ENCODE measurements at regions not wholly inside any gene's neighbourhood (a gene's known extent, or its start where the extent isn't known, plus 50 kb on each side); places are given as distances from the start of the nearest gene placed in this dataset.

DNA sequence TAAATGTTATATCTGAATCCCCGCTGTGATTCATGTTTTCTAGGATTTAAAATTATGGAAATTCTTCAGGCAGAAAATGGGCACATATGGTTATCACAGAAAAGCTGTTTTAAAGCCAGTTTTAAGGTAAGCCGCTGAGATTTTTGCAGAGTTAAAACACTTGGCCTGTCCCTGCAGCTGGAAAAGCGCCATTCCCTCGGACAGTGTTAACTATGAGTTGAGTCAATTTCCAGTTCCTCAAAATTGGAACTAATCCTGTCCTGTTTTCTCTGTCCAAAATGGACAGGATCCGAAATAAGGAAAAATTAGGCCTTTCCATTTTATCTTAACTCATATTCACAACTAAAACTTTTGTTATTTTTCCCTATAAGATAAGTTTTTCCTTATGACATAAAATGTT is 225.2 kb downstream of the SAMD5 start:
- Mint-ChIP-seq H3K27me3 (peaks cover 0 to 3% of the 10 kb centered on the region in 2 donors), H3K9me3 (peaks cover 0 to 6% (median 2%) of the 10 kb centered on the region in 5 donors), H3K27ac (no peak overlapping the region), H3K4me3 (no peak overlapping the region), H3K36me3 (no peaks in the 10 kb centered on the region), H3K4me1 (no peaks in the 10 kb centered on the region)
- H3K9me3 ChIP-seq (ENCODE audit: low read length): no peaks in the 10 kb centered on the region
- ChIA-PET CTCF (no interaction called here), POLR2A (no interaction called here)
- no peak overlapping the region for H3K27ac ChIP-seq (ENCODE audit: low read depth, low read length)
- H3K36me3 ChIP-seq (ENCODE audit: insufficient read depth, low read length): no peaks in the 10 kb centered on the region
- DNase-seq: no peak
- H3K27me3 ChIP-seq (ENCODE audit: insufficient read depth, low read length, poor library complexity, severe bottlenecking): no peaks in the 10 kb centered on the region
- no peak overlapping the region for H3K4me3 ChIP-seq (ENCODE audit: low read length)
- H3K4me1 ChIP-seq (ENCODE audit: insufficient read depth, low read length): no peaks in the 10 kb centered on the region

DNA sequence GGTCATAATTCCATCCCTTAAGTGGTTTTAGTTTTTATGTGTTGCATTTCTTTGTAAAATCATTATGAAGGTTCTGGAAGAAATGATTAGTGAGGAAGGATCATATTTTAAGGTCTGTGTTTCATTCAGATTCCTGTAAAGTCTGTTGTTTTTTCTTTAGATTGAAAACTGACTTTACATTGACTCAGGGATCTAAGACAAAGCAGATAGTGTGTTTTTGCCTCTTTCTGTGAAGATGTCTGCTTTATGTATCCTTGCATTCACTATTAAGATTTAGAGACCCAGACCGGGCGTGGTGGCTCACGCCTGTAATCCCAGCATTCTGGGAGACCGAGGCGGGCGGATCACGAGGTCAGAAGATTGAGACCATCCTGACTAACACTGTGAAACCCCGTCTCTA is 225.7 kb downstream of the SAMD5 start:
- H3K4me3 ChIP-seq (ENCODE audit: low read length): no peak overlapping the region
- no peaks in the 10 kb centered on the region for H3K9me3 ChIP-seq (ENCODE audit: low read length)
- H3K27me3 Mint-ChIP-seq: peaks cover 0 to 3% of the 10 kb centered on the region in 2 donors
- no peak overlapping the region for H3K27ac Mint-ChIP-seq
- H3K27ac ChIP-seq (ENCODE audit: low read depth, low read length): no peak overlapping the region
- peaks cover 0 to 6% (median 2%) of the 10 kb centered on the region in 5 donors for H3K9me3 Mint-ChIP-seq
- H3K36me3 Mint-ChIP-seq: no peaks in the 10 kb centered on the region
- H3K36me3 ChIP-seq (ENCODE audit: insufficient read depth, low read length): no peaks in the 10 kb centered on the region
- CTCF ChIA-PET: no interaction called here
- no peaks in the 10 kb centered on the region for H3K4me1 ChIP-seq (ENCODE audit: insufficient read depth, low read length)
- DNase-seq: no peak
- no peaks in the 10 kb centered on the region for H3K4me1 Mint-ChIP-seq
- H3K4me3 Mint-ChIP-seq: no peak overlapping the region
- POLR2A ChIA-PET: no interaction called here
- no peaks in the 10 kb centered on the region for H3K27me3 ChIP-seq (ENCODE audit: insufficient read depth, low read length, poor library complexity, severe bottlenecking)

DNA sequence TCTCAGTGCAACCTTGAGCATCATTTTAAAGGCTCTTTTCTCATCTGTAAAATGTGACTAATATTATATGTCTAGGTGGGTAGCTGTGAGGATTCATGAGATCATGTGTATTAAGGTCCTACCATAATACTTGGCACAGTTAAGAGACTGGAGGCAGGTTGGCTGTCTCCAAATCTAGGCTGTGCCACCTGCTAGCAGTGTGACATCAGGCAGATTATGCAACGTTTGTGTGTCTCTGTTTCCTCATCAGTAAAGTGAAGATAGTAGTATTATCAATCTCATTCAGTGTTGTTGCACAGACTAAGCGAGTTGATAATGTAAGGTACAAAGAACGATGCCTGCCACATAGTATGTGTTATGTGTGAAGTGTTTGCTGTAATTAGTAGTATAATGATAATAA is 227.4 kb downstream of the SAMD5 start:
- H3K27me3 Mint-ChIP-seq: peaks cover 0 to 2% of the 10 kb centered on the region in 2 donors
- H3K4me1 ChIP-seq (ENCODE audit: insufficient read depth, low read length): no peaks in the 10 kb centered on the region
- H3K4me1 Mint-ChIP-seq: no peaks in the 10 kb centered on the region
- no peaks in the 10 kb centered on the region for H3K9me3 ChIP-seq (ENCODE audit: low read length)
- ChIA-PET POLR2A (no interaction called here), CTCF (no interaction called here)
- no peaks in the 10 kb centered on the region for H3K27me3 ChIP-seq (ENCODE audit: insufficient read depth, low read length, poor library complexity, severe bottlenecking)
- H3K4me3 Mint-ChIP-seq: no peak overlapping the region
- DNase-seq: no peak
- no peaks in the 10 kb centered on the region for H3K36me3 ChIP-seq (ENCODE audit: insufficient read depth, low read length)
- H3K9me3 Mint-ChIP-seq: peaks cover 0 to 4% (median 0%) of the 10 kb centered on the region in 5 donors
- H3K36me3 Mint-ChIP-seq: no peaks in the 10 kb centered on the region
- H3K27ac Mint-ChIP-seq: no peak overlapping the region
- no peak overlapping the region for H3K4me3 ChIP-seq (ENCODE audit: low read length)
- H3K27ac ChIP-seq (ENCODE audit: low read depth, low read length): no peak overlapping the region

DNA sequence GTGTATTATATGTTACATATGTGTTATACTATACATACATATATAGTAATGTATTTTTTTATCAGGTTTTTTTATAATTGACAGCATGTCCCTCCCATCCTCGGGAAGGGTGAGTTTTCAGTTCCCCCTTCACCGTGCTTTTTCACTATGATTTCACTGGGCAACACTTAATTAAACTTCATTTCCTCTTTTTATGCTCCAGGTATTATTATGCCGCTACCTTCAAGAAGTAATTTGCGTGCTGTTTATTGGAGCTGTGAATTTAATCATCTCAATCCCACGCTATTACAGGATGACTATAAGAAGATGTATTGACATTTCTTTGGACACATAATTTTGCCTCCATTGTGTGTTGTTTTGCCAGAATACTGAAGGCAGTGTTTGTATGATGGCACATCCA is 228.6 kb downstream of the SAMD5 start:
- no peaks in the 10 kb centered on the region for H3K36me3 Mint-ChIP-seq
- Histone ChIP-seq H3K36me3 (ENCODE audit: insufficient read depth, low read length) (no peaks in the 10 kb centered on the region), H3K27me3 (ENCODE audit: insufficient read depth, low read length, poor library complexity, severe bottlenecking) (no peaks in the 10 kb centered on the region), H3K9me3 (ENCODE audit: low read length) (no peaks in the 10 kb centered on the region), H3K4me3 (ENCODE audit: low read length) (no peak overlapping the region), H3K4me1 (ENCODE audit: insufficient read depth, low read length) (no peaks in the 10 kb centered on the region), H3K27ac (ENCODE audit: low read depth, low read length) (no peak overlapping the region)
- H3K27me3 Mint-ChIP-seq: peaks cover 0 to 2% of the 10 kb centered on the region in 2 donors
- POLR2A ChIA-PET: no interaction called here
- peaks cover 0 to 3% (median 0%) of the 10 kb centered on the region in 5 donors for H3K9me3 Mint-ChIP-seq
- CTCF ChIA-PET: no interaction called here
- no peak overlapping the region for H3K4me3 Mint-ChIP-seq
- H3K4me1 Mint-ChIP-seq: no peaks in the 10 kb centered on the region
- no peak for DNase-seq
- no peak overlapping the region for H3K27ac Mint-ChIP-seq

DNA sequence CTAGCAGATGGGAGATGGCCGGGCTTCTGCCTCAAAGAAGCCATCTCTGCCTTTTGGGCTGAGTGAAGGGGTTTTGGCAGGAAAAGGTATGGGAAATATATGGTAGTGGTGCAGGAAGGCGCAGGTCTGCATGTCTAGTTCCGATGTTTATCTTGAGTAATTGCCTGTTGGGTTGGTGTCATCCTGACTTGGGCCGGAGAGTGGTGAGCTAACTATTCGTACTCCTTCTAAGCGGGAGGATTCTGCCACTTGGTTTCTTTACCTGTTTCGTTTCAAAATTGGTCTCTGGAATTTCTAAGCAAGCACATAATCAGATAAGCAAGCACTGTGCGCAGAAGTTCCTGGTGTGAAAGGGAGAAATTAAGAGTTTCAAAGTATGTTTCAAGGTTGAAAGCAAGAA is 229.6 kb downstream of the SAMD5 start:
- H3K27me3 ChIP-seq (ENCODE audit: insufficient read depth, low read length, poor library complexity, severe bottlenecking): no peaks in the 10 kb centered on the region
- ChIA-PET POLR2A (no interaction called here), CTCF (no interaction called here)
- H3K36me3 Mint-ChIP-seq: no peaks in the 10 kb centered on the region
- no peak overlapping the region for H3K4me3 ChIP-seq (ENCODE audit: low read length)
- no peaks in the 10 kb centered on the region for H3K36me3 ChIP-seq (ENCODE audit: insufficient read depth, low read length)
- H3K27me3 Mint-ChIP-seq: peaks cover 0 to 2% of the 10 kb centered on the region in 2 donors
- H3K4me3 Mint-ChIP-seq: no peak overlapping the region
- no peak overlapping the region for H3K27ac Mint-ChIP-seq
- no peaks in the 10 kb centered on the region for H3K4me1 ChIP-seq (ENCODE audit: insufficient read depth, low read length)
- no peaks in the 10 kb centered on the region for H3K9me3 ChIP-seq (ENCODE audit: low read length)
- H3K9me3 Mint-ChIP-seq: peaks cover 0 to 3% (median 0%) of the 10 kb centered on the region in 5 donors
- H3K27ac ChIP-seq (ENCODE audit: low read depth, low read length): no peak overlapping the region
- no peaks in the 10 kb centered on the region for H3K4me1 Mint-ChIP-seq
- no peak for DNase-seq

DNA sequence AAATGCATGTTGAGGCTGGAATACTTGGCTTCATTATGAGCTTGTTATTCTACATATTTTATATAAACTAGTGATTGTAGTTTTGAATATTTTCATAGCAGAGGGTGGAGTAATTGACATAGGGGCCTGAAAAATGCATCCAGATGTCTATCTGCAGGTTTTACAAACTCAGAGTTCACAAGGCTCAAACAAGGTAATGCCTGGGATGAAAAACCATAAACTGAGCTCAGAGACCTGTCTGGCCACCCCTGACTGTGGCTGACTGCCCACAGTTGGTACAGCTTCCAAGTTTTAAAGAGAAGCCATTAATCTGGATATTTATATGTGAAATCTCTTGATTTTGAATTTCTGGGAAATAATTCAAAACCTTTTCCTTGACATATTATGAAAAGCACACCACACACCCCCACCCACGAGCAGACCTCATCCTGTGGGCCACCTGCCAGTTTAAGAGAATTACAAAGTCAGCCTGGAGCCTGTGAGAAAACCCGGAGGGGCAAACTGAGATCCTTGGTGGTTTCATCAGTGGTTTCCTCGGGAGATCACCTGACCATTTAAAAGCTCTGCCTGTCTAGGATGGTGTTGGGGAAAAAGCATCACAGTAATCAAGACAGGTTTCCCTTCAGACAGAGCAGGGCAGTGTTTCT is 230.1 kb downstream of the SAMD5 start:
- Mint-ChIP-seq H3K27ac (no peak overlapping the region), H3K9me3 (peaks cover 0 to 3% (median 0%) of the 10 kb centered on the region in 5 donors), H3K4me1 (no peaks in the 10 kb centered on the region), H3K4me3 (no peak overlapping the region), H3K36me3 (no peaks in the 10 kb centered on the region), H3K27me3 (peaks cover 0 to 2% of the 10 kb centered on the region in 2 donors)
- no peak for DNase-seq
- H3K27me3 ChIP-seq (ENCODE audit: insufficient read depth, low read length, poor library complexity, severe bottlenecking): no peaks in the 10 kb centered on the region
- H3K4me3 ChIP-seq (ENCODE audit: low read length): no peak overlapping the region
- no peaks in the 10 kb centered on the region for H3K9me3 ChIP-seq (ENCODE audit: low read length)
- no peaks in the 10 kb centered on the region for H3K4me1 ChIP-seq (ENCODE audit: insufficient read depth, low read length)
- ChIA-PET POLR2A (no interaction called here), CTCF (no interaction called here)
- no peak overlapping the region for H3K27ac ChIP-seq (ENCODE audit: low read depth, low read length)
- H3K36me3 ChIP-seq (ENCODE audit: insufficient read depth, low read length): no peaks in the 10 kb centered on the region

DNA sequence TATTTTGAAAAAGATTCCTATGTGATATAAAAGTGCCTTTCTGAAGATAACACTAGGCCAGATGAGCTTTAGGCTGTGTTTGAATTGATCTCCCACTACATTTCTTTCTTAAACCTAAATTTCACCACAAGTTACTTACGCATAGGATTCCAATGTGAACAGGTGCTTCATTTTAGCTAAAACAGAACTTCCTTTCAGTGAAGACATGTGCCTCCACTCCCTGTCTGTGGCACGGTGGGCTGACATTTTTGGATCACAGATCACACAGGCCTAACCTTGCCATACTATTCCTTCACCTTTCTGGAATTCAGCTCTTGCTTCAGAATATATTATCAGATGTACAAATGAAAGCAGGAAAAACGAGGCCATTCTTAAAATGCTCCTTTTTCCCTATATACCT is 231.8 kb downstream of the SAMD5 start:
- Histone ChIP-seq H3K36me3 (ENCODE audit: insufficient read depth, low read length) (no peaks in the 10 kb centered on the region), H3K27ac (ENCODE audit: low read depth, low read length) (no peak overlapping the region), H3K4me3 (ENCODE audit: low read length) (no peak overlapping the region), H3K27me3 (ENCODE audit: insufficient read depth, low read length, poor library complexity, severe bottlenecking) (no peaks in the 10 kb centered on the region), H3K9me3 (ENCODE audit: low read length) (no peaks in the 10 kb centered on the region), H3K4me1 (ENCODE audit: insufficient read depth, low read length) (no peaks in the 10 kb centered on the region)
- Mint-ChIP-seq H3K4me3 (no peak overlapping the region), H3K27ac (no peak overlapping the region), H3K4me1 (no peaks in the 10 kb centered on the region), H3K27me3 (peaks cover 0 to 2% of the 10 kb centered on the region in 2 donors), H3K9me3 (peaks cover 0 to 3% (median 0%) of the 10 kb centered on the region in 5 donors), H3K36me3 (no peaks in the 10 kb centered on the region)
- no peak for DNase-seq
- CTCF ChIA-PET: no interaction called here
- POLR2A ChIA-PET: no interaction called here

DNA sequence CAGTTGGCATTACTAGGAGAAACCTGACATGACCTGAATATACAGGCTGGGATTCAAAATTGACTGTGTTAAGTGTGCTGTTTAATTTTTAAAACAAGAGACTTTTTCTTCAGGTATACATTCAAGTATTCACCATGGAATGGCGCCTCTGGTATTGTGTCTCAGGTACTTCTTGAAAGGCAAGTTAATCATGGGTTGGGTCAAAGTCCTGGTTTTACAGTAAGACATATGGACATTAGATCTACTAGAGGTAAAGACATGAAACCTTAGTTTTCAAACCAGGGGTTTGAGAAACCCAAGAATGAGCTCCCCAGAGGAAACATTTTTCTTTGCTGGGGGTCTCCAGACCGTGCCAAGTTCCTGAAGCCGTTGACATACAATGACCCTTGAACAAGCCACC is 232.4 kb downstream of the SAMD5 start:
- Mint-ChIP-seq H3K9me3 (peaks cover 0 to 3% (median 0%) of the 10 kb centered on the region in 5 donors), H3K27me3 (peaks cover 0 to 2% of the 10 kb centered on the region in 2 donors), H3K4me1 (no peaks in the 10 kb centered on the region), H3K36me3 (no peaks in the 10 kb centered on the region), H3K27ac (no peak overlapping the region), H3K4me3 (no peak overlapping the region)
- CTCF ChIA-PET: no interaction called here
- Histone ChIP-seq H3K9me3 (ENCODE audit: low read length) (no peaks in the 10 kb centered on the region), H3K4me1 (ENCODE audit: insufficient read depth, low read length) (no peaks in the 10 kb centered on the region), H3K36me3 (ENCODE audit: insufficient read depth, low read length) (no peaks in the 10 kb centered on the region), H3K27me3 (ENCODE audit: insufficient read depth, low read length, poor library complexity, severe bottlenecking) (no peaks in the 10 kb centered on the region), H3K27ac (ENCODE audit: low read depth, low read length) (no peak overlapping the region), H3K4me3 (ENCODE audit: low read length) (no peak overlapping the region)
- DNase-seq: no peak
- POLR2A ChIA-PET: no interaction called here

DNA sequence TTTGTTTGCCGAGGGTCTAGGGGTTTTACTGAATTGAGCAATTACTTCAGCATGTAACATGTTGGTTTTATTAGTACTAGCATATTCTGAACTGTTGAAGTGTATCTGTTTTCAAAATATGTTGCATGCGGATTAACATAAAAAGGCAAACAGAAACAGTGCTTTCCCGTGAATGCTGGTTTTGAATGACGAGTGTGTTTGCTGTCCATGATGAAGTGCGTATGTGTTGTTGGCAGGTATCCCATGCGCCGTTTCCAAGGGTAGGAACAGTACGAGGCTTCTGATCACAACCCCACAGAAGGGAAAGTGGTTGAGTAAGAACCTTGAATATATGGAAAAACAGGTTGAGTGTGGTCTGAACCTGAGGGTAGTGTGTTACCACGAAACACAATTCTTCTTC is 232.9 kb downstream of the SAMD5 start:
- Histone ChIP-seq H3K9me3 (ENCODE audit: low read length) (no peaks in the 10 kb centered on the region), H3K27me3 (ENCODE audit: insufficient read depth, low read length, poor library complexity, severe bottlenecking) (no peaks in the 10 kb centered on the region), H3K27ac (ENCODE audit: low read depth, low read length) (no peak overlapping the region), H3K4me1 (ENCODE audit: insufficient read depth, low read length) (no peaks in the 10 kb centered on the region), H3K36me3 (ENCODE audit: insufficient read depth, low read length) (no peaks in the 10 kb centered on the region), H3K4me3 (ENCODE audit: low read length) (no peak overlapping the region)
- POLR2A ChIA-PET: no interaction called here
- CTCF ChIA-PET: no interaction called here
- DNase-seq: no peak
- Mint-ChIP-seq H3K27ac (no peak overlapping the region), H3K36me3 (no peaks in the 10 kb centered on the region), H3K4me1 (no peaks in the 10 kb centered on the region), H3K9me3 (peaks cover 0 to 3% (median 0%) of the 10 kb centered on the region in 5 donors), H3K4me3 (no peak overlapping the region), H3K27me3 (peaks cover 0 to 2% of the 10 kb centered on the region in 2 donors)

Data from CD8-positive, alpha-beta memory T cell (primary cell).